ENCODE measurements at regions not wholly inside any gene's neighbourhood (a gene's known extent, or its start where the extent isn't known, plus 50 kb on each side); places are given as distances from the start of the nearest gene placed in this dataset.

- H3K4me1 ChIP-seq (ENCODE audit: control insufficient read depth, insufficient read depth, low read length) = no peaks in the 10 kb centered on the region
- H3K9me3 ChIP-seq (ENCODE audit: control insufficient read depth, insufficient read depth, low read depth, low read length) = no peaks in the 10 kb centered on the region
- TF ChIP-seq HOXD13 (CRISPR knock-in tag; IDR thresholded peaks at IDR 0.05; ENCODE audit: borderline replicate concordance) = no peak
- no peak for TF ChIP-seq ZNF155 (tag by site-specific recombination; IDR thresholded peaks at IDR 0.05)
- no peak for TF ChIP-seq ZXDB (tag by site-specific recombination; IDR thresholded peaks at IDR 0.05)
- TF ChIP-seq BCL11B (tag by site-specific recombination; IDR thresholded peaks at IDR 0.05; ENCODE audit: low read depth) = no peak
- no peak for TF ChIP-seq ZNF248 (tag by site-specific recombination; IDR thresholded peaks at IDR 0.05)
- no peak for TF ChIP-seq ZNF707 (tag by site-specific recombination; IDR thresholded peaks at IDR 0.05)
- TF ChIP-seq ZNF221 (tag by site-specific recombination; IDR thresholded peaks at IDR 0.05; ENCODE audit: borderline replicate concordance) = no peak
- TF ChIP-seq ZNF23 (tag by site-specific recombination; IDR thresholded peaks at IDR 0.05; ENCODE audit: borderline replicate concordance) = no peak
- no peak for TF ChIP-seq OSR2 (tag by site-specific recombination; IDR thresholded peaks at IDR 0.05)
- no peak for TF ChIP-seq SP3 (tag by site-specific recombination; IDR thresholded peaks at IDR 0.05)
- no peak for TF ChIP-seq ZNF280D (tag by site-specific recombination; IDR thresholded peaks at IDR 0.05)
- TF ChIP-seq ZSCAN30 (tag by site-specific recombination; IDR thresholded peaks at IDR 0.05) = no peak
- TF ChIP-seq, protein P1, sequence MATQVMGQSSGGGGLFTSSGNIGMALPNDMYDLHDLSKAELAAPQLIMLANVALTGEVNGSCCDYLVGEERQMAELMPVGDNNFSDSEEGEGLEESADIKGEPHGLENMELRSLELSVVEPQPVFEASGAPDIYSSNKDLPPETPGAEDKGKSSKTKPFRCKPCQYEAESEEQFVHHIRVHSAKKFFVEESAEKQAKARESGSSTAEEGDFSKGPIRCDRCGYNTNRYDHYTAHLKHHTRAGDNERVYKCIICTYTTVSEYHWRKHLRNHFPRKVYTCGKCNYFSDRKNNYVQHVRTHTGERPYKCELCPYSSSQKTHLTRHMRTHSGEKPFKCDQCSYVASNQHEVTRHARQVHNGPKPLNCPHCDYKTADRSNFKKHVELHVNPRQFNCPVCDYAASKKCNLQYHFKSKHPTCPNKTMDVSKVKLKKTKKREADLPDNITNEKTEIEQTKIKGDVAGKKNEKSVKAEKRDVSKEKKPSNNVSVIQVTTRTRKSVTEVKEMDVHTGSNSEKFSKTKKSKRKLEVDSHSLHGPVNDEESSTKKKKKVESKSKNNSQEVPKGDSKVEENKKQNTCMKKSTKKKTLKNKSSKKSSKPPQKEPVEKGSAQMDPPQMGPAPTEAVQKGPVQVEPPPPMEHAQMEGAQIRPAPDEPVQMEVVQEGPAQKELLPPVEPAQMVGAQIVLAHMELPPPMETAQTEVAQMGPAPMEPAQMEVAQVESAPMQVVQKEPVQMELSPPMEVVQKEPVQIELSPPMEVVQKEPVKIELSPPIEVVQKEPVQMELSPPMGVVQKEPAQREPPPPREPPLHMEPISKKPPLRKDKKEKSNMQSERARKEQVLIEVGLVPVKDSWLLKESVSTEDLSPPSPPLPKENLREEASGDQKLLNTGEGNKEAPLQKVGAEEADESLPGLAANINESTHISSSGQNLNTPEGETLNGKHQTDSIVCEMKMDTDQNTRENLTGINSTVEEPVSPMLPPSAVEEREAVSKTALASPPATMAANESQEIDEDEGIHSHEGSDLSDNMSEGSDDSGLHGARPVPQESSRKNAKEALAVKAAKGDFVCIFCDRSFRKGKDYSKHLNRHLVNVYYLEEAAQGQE (tag by site-specific recombination; IDR thresholded peaks at IDR 0.05) = no peak
- H3K27ac ChIP-seq (ENCODE audit: extremely low read depth, low read depth, low read length) = no peak overlapping the region
- ChIA-PET POLR2A (no interaction called here), CTCF (interaction anchor here (1.0 to 6.8 kb wide), 5 partner anchors 9 to 106 kb away, joined by 3 to 98 read pairs (median 5); no protein-coding TSS in a partner anchor)
- no peak overlapping the region for H3K4me3 ChIP-seq (ENCODE audit: low read depth, low read length)
- H3K36me3 ChIP-seq (ENCODE audit: control insufficient read depth in 2 of 2, insufficient read depth in 1 of 2, low read length in 2 of 2) = no peaks in the 10 kb centered on the region
These were observed 337.4 kb upstream of the SLC14A2 start for GRCh38 chr18:45277908-45278307.

GRCh38 chr18:45280481-45281276, 334.6 kb upstream of the SLC14A2 start:
- no peaks in the 10 kb centered on the region for H3K9me3 ChIP-seq (ENCODE audit: control insufficient read depth, insufficient read depth, low read depth, low read length)
- POLR2A ChIA-PET = no interaction called here
- TF ChIP-seq ZNF654 (tag by site-specific recombination; IDR thresholded peaks at IDR 0.05; ENCODE audit: low read depth) (no peak), SP7 (tag by site-specific recombination; IDR thresholded peaks at IDR 0.05) (no peak), ZNF202 (tag by site-specific recombination; IDR thresholded peaks at IDR 0.05; ENCODE audit: borderline replicate concordance) (no peak), ZNF629 (tag by site-specific recombination; IDR thresholded peaks at IDR 0.05) (no peak), ZNF785 (tag by site-specific recombination; IDR thresholded peaks at IDR 0.05) (no peak), ZNF626 (tag by site-specific recombination; IDR thresholded peaks at IDR 0.05) (no peak), ZNF280D (tag by site-specific recombination; IDR thresholded peaks at IDR 0.05) (no peak), ZNF37A (tag by site-specific recombination; IDR thresholded peaks at IDR 0.05) (no peak), FEZF1 (tag by site-specific recombination; IDR thresholded peaks at IDR 0.05) (no peak), ZNF776 (tag by site-specific recombination; IDR thresholded peaks at IDR 0.05; ENCODE audit: borderline replicate concordance) (no peak), ZNF677 (tag by site-specific recombination; IDR thresholded peaks at IDR 0.05) (no peak)
- TF ChIP-seq, protein P2, sequence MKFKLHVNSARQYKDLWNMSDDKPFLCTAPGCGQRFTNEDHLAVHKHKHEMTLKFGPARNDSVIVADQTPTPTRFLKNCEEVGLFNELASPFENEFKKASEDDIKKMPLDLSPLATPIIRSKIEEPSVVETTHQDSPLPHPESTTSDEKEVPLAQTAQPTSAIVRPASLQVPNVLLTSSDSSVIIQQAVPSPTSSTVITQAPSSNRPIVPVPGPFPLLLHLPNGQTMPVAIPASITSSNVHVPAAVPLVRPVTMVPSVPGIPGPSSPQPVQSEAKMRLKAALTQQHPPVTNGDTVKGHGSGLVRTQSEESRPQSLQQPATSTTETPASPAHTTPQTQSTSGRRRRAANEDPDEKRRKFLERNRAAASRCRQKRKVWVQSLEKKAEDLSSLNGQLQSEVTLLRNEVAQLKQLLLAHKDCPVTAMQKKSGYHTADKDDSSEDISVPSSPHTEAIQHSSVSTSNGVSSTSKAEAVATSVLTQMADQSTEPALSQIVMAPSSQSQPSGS (tag by site-specific recombination; IDR thresholded peaks at IDR 0.05; ENCODE audit: low read depth) = no peak

More at GRCh38 chr18:45280481-45281276, 334.6 kb upstream of the SLC14A2 start:
- CTCF ChIA-PET = no interaction called here
- Histone ChIP-seq H3K36me3 (ENCODE audit: control insufficient read depth in 2 of 2, insufficient read depth in 1 of 2, low read length in 2 of 2) (no peaks in the 10 kb centered on the region), H3K4me3 (ENCODE audit: low read depth, low read length) (no peak overlapping the region), H3K27ac (ENCODE audit: extremely low read depth, low read depth, low read length) (no peak overlapping the region), H3K4me1 (ENCODE audit: control insufficient read depth, insufficient read depth, low read length) (no peaks in the 10 kb centered on the region)

Data from HEK293 (cell line).